ENCODE measurements at regions not wholly inside any gene's neighbourhood (a gene's known extent, or its start where the extent isn't known, plus 50 kb on each side); places are given as distances from the start of the nearest gene placed in this dataset.

- DNase-seq (ENCODE audit: low read depth in 1 of 2, low spot score in 1 of 2): no peak
- Histone ChIP-seq H3K27me3 (ENCODE audit: insufficient read depth, poor library complexity, severe bottlenecking) (no peaks in the 10 kb centered on the region), H3K4me3 (replicated peaks; ENCODE audit: insufficient read depth, low read length) (no peak overlapping the region), H3K27ac (replicated peaks) (no peak overlapping the region)
- TF ChIP-seq CTCF (IDR thresholded peaks at IDR 0.05; ENCODE audit: insufficient read depth, low read length) (no peak), SPI1 (IDR thresholded peaks at IDR 0.05; ENCODE audit: borderline replicate concordance, low read depth) (no peak), GABPA (IDR thresholded peaks at IDR 0.05; ENCODE audit: low read depth) (no peak), POLR2AphosphoS5 (IDR thresholded peaks at IDR 0.05; ENCODE audit: low read depth) (no peak), REST (IDR thresholded peaks at IDR 0.05; ENCODE audit: insufficient replicate concordance, low read depth) (no peak)
Observed at GRCh38 chr3:104127830-104128229, 1238.9 kb upstream of the ALCAM start.

- Histone ChIP-seq H3K27ac (replicated peaks) (no peak overlapping the region), H3K4me3 (replicated peaks; ENCODE audit: insufficient read depth, low read length) (no peak overlapping the region), H3K27me3 (ENCODE audit: insufficient read depth, poor library complexity, severe bottlenecking) (no peaks in the 10 kb centered on the region)
- DNase-seq (ENCODE audit: low read depth in 1 of 2, low spot score in 1 of 2): no peak
- TF ChIP-seq SPI1 (IDR thresholded peaks at IDR 0.05; ENCODE audit: borderline replicate concordance, low read depth) (no peak), POLR2AphosphoS5 (IDR thresholded peaks at IDR 0.05; ENCODE audit: low read depth) (no peak), GABPA (IDR thresholded peaks at IDR 0.05; ENCODE audit: low read depth) (no peak), CTCF (IDR thresholded peaks at IDR 0.05; ENCODE audit: insufficient read depth, low read length) (no peak), REST (IDR thresholded peaks at IDR 0.05; ENCODE audit: insufficient replicate concordance, low read depth) (no peak)
Observed at GRCh38 chr3:104132566-104133403, 1233.9 kb upstream of the ALCAM start.

- Histone ChIP-seq H3K27ac (replicated peaks) (no peak overlapping the region), H3K27me3 (ENCODE audit: insufficient read depth, poor library complexity, severe bottlenecking) (no peaks in the 10 kb centered on the region), H3K4me3 (replicated peaks; ENCODE audit: insufficient read depth, low read length) (no peak overlapping the region)
- no peak for TF ChIP-seq GABPA (IDR thresholded peaks at IDR 0.05; ENCODE audit: low read depth)
- no peak for TF ChIP-seq REST (IDR thresholded peaks at IDR 0.05; ENCODE audit: insufficient replicate concordance, low read depth)
- no peak for TF ChIP-seq SPI1 (IDR thresholded peaks at IDR 0.05; ENCODE audit: borderline replicate concordance, low read depth)
- no peak for TF ChIP-seq POLR2AphosphoS5 (IDR thresholded peaks at IDR 0.05; ENCODE audit: low read depth)
- TF ChIP-seq CTCF (IDR thresholded peaks at IDR 0.05; ENCODE audit: insufficient read depth, low read length): no peak
- no peak for DNase-seq (ENCODE audit: low read depth in 1 of 2, low spot score in 1 of 2)
Observed at GRCh38 chr3:104133630-104134029, 1233.1 kb upstream of the ALCAM start.

Measured in HL-60 (cell line).